ENCODE measurements at regions not wholly inside any gene's neighbourhood (a gene's known extent, or its start where the extent isn't known, plus 50 kb on each side); places are given as distances from the start of the nearest gene placed in this dataset.

DNA sequence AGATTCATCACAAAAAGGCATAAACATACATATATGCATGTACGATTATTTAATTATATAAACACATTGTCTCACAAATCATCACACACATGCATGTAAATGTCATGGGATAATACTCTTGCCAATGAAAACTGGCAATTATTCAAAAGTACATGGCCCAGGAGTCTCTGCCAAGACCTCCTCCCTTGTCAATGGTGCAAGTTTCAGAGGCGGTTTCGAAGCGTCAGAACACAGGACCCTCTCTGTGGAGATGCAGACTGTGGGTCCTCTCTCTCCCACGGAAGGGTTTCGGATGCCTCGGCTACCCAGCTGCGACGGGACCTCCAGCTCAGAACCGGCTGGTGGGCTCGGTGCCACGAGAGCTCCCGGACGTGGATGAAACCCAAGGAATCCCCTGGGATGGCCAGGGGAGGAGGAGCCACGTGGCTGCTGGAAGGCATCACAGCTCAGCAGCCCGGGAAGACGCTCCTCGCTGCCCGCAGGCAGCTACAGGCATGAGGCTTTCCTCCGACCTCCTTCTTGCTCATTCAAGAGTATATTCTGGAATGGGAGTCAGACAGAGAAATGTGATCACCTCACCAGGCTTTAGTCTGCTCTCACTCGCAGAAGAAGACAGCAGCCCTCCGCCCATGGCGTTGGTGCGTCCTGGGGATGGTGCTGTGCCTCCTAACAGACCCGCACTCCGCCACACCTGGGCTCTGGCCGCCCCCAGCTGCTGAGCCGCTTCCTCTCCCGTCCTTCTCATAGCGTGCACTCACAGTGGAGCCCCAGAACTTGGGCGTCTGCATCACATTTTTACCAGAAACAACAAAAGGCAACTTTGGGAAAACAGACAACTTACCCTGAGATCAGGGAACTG lies 308.8 kb downstream of the IRX2 start:
- DNase-seq (ENCODE audit: low read depth), result no peak

GRCh38 chr5:2441495-2442180 lies 309.8 kb downstream of the IRX2 start:
- no peak for DNase-seq (ENCODE audit: low read depth)

DNA sequence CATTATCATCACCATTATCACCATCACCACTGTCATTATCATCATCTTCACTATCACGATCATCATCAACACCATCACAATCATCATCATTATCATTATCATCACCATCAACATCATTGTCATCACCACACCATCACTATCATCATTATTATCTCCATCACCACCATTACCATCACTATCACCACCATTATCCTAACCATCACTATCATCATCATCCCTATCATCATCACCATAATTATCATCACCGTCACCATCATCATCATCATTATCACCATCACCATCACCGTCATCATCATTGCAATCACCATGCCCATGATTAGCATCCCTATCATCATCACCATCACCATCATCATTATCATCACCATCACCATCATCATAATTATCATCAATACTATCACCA lies 311.9 kb downstream of the IRX2 start:
- no peak for DNase-seq (ENCODE audit: low read depth)

DNA sequence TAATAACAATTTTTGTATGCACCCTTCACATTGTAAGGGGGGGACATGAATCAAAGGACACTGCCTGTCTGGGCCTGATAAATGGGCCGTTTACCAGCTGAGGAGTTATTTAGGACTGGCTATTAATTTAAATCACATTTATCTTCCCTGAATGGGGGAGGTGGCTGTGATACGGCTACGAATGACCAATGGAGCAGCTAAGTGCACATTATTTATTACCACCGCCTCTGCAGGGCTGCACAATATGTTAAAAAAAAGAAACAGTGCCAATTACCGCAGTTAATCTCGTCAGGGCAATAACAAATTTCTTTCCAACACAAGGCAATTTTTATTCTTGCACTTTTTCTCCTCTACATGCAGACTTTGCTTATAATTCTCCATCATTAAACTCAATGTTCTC lies 318.4 kb downstream of the IRX2 start:
- no peak for DNase-seq (ENCODE audit: low read depth)

DNA sequence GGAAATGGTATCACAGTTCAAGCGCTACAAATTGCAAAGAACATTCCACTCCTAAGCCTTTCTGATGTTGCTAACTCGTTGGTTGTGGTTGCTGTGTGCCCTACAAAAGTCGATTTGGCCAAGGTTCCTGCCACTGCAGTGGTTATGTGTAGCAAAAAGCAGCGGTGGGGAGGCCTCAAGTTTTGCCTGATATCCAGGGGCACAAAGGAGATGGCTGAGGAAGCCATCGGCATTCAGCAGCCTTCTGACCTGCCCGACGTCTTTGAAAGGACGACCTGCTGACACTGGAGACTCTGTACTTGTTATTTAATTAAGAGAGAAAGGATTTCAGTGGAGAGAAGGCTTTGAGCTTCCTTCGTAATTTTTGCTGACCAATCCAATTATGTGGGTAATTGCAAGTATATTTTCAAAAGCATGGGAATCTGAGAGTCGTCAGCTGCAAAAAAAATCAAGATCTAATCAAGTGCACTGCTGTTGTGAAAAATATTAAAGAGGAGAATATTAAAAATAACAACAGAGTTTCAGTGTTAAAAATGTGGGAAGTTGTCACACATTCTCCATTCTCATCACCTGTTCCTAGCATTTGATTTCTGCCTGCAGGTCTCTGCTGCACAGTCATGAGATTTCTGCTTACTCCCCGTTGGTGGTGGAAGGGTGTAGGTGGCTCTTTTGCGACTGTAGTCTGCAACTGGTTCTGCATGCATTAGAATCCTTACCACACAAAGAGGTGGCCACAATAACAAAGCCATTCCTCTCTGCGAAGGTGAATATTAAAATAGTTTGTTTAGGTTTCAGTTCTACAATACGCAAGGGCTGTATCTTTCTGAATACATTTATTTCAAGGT lies 319.2 kb downstream of the IRX2 start:
- DNase-seq (ENCODE audit: low read depth), result no peak

DNA sequence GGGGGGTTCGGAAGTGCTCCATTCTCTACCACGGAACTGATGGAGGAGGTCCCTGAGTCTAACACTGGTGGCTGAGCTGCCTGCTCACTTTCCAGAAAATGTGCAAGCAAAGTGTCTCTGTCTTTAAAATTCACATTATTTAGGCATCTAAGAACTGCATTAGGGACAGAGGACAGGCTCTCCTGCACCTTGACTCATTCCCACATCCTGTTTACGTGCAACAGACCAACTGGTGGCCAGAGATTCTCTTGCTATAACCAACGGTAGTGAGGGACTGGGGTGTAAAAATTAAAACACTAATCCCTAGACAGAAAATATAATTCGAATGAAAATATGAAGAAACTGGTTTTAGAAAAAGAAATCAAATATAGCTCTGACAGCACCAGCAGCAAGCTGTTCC lies 320.9 kb downstream of the IRX2 start:
- DNase-seq (ENCODE audit: low read depth), result no peak

DNA sequence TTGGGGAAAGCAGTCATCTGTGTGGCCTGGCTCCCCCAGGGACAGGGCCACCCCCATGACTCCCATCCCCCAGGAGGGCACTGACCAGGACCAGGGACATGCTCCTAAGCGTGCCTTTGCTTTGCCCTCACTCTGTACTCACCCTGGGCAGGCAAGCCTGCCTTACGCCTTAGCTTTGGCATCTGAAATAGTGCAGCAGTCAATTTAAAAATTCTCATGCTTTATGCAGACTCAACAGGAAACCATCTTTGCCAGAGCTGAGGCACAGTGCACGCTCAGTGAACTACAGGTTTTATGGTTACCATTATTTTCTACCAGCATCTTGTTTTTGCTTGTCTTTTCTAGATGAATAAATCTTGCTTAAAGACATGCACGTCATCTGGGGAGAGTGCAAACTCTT lies 323.5 kb downstream of the IRX2 start:
- DNase-seq (ENCODE audit: low read depth), result no peak

- no peak for DNase-seq (ENCODE audit: low read depth)
Observed at GRCh38 chr5:2423634-2424033, 327.8 kb downstream of the IRX2 start.

GRCh38 chr5:2417301-2417700 lies 334.2 kb downstream of the IRX2 start:
- DNase-seq (ENCODE audit: low read depth), result no peak

GRCh38 chr5:2415678-2416077 lies 335.8 kb downstream of the IRX2 start:
- no peak for DNase-seq (ENCODE audit: low read depth)

- DNase-seq (ENCODE audit: low read depth), result no peak
Observed at GRCh38 chr5:2410451-2410850, 341.0 kb downstream of the IRX2 start.

- no peak for DNase-seq (ENCODE audit: low read depth)
Observed at GRCh38 chr5:2403296-2403695, 348.2 kb downstream of the IRX2 start.

DNA sequence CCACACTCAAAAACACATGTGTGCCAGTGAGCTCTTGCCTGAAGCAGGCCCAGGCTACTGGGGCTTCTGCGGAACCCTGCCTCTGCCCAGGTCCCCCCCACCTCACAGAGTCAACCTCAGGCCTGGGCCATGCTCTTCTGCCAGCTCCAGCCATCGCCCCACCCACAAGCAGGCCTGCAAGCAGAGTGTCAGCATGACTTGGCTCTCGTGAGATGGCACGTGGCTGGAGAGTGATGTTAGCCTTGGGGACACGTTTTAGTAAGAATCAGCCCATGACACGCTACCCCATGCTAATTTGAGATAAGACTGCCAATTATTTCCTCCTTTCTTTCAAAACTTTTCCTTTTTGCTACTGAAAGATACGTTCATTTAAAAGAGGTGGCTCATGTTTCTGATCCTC lies 351.7 kb downstream of the IRX2 start:
- DNase-seq (ENCODE audit: low read depth), result no peak

DNA sequence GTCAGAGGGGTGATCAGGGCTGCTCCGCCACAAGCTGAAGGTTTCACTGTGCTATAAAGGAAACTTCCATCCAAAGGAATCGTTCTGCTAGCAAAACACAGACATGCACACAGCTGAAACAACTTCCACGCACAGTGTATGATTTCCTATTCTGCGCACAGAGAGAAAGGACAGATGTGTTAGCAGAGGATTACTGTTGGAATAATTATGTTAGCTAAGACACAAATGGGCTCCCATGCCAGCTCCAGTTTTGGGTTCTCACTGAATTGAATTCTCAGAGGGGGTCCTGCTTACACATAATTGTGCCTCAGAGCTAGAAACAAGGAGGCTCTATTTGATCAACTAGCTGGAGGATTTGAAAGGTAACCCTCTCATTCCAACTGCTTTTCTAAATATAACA lies 352.4 kb downstream of the IRX2 start:
- DNase-seq (ENCODE audit: low read depth), result no peak

DNA sequence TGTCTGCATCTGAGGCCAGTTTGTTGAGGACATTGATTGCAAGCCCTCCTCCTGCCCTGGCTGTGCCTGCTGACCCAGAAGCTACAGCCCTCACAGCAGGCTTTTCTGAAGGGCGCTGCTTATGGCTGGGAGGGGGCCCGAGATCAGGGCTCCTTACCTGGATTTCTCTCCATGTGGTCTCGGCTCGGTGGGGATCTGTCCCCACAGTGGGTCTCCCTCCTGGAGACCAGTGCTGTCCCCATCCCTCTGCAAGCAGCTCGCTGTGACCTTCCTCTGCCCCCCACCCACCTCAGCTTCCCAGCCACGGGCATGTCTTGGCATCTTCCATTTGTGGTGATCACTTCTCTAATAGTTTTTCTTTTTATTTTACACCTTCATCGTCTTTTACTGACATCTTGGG lies 357.9 kb downstream of the IRX2 start:
- DNase-seq (ENCODE audit: low read depth), result no peak

DNA sequence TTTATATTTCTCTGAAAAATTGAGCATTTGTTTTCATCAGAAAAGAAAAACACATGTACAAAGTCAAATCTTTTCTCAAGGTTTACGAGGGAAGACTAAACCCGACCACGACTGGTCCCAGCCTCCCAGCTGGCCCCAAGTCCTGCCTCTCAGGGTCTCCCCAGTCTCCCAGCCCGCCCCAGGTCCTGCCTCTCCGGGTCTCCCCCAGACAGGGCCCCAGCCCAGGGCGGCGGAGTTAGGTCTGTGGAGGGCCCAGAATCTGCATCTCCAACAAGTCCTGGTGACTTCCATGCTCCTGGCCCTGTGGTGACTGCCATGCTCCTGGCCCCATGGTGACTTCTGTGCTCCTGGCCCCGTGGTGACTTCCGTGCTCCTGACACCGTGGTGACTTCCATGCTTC lies 359.9 kb downstream of the IRX2 start:
- no peak for DNase-seq (ENCODE audit: low read depth)

GRCh38 chr5:2391021-2391420 lies 360.5 kb downstream of the IRX2 start:
- no peak for DNase-seq (ENCODE audit: low read depth)

- DNase-seq (ENCODE audit: low read depth), result no peak
Observed at GRCh38 chr5:2388571-2388970, 362.9 kb downstream of the IRX2 start.

GRCh38 chr5:2387634-2388325 lies 363.7 kb downstream of the IRX2 start:
- DNase-seq (ENCODE audit: low read depth), result no peak

DNA sequence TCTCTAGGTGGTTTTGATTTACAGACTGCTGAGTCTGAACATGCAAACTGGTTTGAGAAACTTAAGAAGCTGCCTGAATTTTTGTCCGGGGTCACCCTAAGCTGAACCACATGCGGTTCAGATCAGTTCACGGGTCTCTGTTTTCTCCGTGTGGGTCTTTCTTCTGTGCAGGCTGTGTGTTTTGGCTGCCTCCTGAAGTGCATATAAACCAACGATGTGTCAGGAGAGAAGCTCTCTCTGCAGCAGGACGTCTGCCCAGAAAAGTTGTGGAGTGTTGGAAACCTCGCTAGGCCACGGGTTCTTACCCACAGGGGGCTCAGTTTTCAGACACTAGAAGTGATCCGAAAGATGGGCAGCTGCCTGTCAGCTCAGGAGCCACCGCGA lies 364.2 kb downstream of the IRX2 start:
- no peak for DNase-seq (ENCODE audit: low read depth)

DNA sequence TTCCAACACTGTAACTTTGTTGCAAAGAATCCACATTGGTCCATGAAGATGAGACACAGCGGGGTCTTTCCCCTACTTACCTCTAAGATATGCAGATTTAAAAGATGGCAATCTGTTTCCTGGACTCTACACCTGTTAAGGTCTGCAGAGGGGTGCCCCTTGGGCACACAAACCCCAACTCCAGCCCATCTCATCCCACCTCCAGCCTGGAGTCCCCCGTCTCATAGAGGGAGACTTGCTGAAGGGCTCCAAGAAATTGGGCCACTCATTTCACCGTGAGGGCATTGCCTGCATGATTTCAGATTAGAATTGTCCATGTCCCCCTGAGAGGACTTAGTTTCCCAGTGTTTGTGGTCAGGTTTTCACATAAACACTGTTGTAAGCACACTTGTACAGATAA lies 365.7 kb downstream of the IRX2 start:
- no peak for DNase-seq (ENCODE audit: low read depth)

- no peak for DNase-seq (ENCODE audit: low read depth)
Observed at GRCh38 chr5:2383698-2384065, 367.8 kb downstream of the IRX2 start.

All from stimulated activated CD8-positive, alpha-beta memory T cell treated with anti-CD3 and anti-CD28 coated beads, Interleukin-12 subunit alpha, Interleukin-12 subunit beta, amount 100 ng/mL, for 4 hours (primary cell).